ENCODE measurements at regions not wholly inside any gene's neighbourhood (a gene's known extent, or its start where the extent isn't known, plus 50 kb on each side); places are given as distances from the start of the nearest gene placed in this dataset.

DNA sequence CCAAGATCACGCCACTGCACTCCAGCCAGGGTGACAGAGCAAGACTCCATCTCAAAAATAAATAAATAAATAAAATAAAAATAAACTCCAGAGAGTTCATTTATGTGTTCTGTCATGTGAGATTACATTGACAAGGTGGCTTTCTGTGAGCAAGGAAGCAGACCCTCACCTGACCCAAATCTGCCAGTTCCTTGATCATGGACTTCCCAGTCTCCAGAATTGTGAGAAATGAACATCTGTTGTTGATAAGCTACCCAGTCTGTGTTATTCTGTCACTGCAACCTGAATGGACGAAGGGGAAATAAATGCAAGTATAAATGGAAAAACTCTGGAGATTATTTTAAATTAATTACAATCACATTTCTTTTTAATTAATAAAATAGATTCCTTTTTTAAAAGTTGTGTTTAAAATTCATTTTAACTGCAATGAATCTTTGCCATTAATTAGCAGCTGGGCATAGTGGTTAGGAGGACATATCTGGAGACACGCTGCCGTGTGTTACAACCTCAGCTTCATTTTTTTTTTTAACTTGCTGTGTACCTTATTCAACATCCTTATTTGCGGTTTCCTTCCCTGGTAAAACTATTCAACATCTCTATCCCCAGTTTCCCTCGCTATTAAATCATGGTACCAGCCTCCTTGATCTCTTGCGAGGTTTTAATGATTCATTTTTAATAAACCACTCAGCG, 376.4 kb downstream of the CHSY3 start:
- no TSS peak for BruUV-seq (replicated peaks)
- no peaks in the 10 kb centered on the region for H3K79me2 ChIP-seq (ENCODE audit: insufficient read depth, low read length)
- no peaks in the 10 kb centered on the region for H3K36me3 ChIP-seq (ENCODE audit: control insufficient read depth in 1 of 2, insufficient read depth in 2 of 2, low read length in 2 of 2)
- RAD21 ChIA-PET (ENCODE audit: low non-redundant PET in 1 of 2, low total read pairs in 2 of 2, uncharacterized antibody in 2 of 2, unreplicated experiment in 2 of 2), result no interaction called here
- ATAC-seq (no peak), DNase-seq (ENCODE audit: low read depth, low spot score) (no peak)
- no peak overlapping the region for H3K9ac ChIP-seq (ENCODE audit: low read length)
- H3K4me1 ChIP-seq (ENCODE audit: control insufficient read depth in 1 of 2, insufficient read depth in 2 of 2, low read length in 2 of 2), result no peaks in the 10 kb centered on the region
- no peaks in the 10 kb centered on the region for H3K9me2 ChIP-seq (ENCODE audit: insufficient read depth)
- H2AFZ ChIP-seq (ENCODE audit: low read depth, low read length, poor library complexity, severe bottlenecking), result no peak overlapping the region
- no peak overlapping the region for H3K4me3 ChIP-seq (replicated peaks in 1 of 2; ENCODE audit: low read depth in 1 of 2, low read length in 2 of 2)
- H4K20me1 ChIP-seq (ENCODE audit: insufficient read depth), result no peaks in the 10 kb centered on the region
- CTCF ChIA-PET, result no interaction called here
- no peak overlapping the region for H3K27ac ChIP-seq (ENCODE audit: low read depth, low read length)
- intact Hi-C loops (cut with micrococcal nuclease), result no loop called here
- no peak overlapping the region for H3K4me2 ChIP-seq (ENCODE audit: low read length)
- TF ChIP-seq POLR2AphosphoS5 (IDR thresholded peaks at IDR 0.05; ENCODE audit: low read depth, low read length) (no peak), ELF1 (IDR thresholded peaks at IDR 0.05; ENCODE audit: borderline replicate concordance, low read depth) (no peak), SIN3A (IDR thresholded peaks at IDR 0.05; ENCODE audit: low read depth) (no peak), EZH2phosphoT487 (IDR thresholded peaks at IDR 0.05; ENCODE audit: borderline replicate concordance) (no peak), CBX3 (IDR thresholded peaks at IDR 0.05; ENCODE audit: low read depth) (no peak), YY1 (IDR thresholded peaks at IDR 0.05; ENCODE audit: extremely low read depth, insufficient replicate concordance, low read depth, low read length) (no peak)
- POLR2A ChIA-PET, result no interaction called here
- no peaks in the 10 kb centered on the region for H3K27me3 ChIP-seq (ENCODE audit: insufficient read depth, low read length)
- H3K9me3 ChIP-seq (ENCODE audit: control insufficient read depth in 1 of 2, insufficient read depth in 1 of 2, low read depth in 1 of 2, low read length in 2 of 2), result no peaks in the 10 kb centered on the region

DNA sequence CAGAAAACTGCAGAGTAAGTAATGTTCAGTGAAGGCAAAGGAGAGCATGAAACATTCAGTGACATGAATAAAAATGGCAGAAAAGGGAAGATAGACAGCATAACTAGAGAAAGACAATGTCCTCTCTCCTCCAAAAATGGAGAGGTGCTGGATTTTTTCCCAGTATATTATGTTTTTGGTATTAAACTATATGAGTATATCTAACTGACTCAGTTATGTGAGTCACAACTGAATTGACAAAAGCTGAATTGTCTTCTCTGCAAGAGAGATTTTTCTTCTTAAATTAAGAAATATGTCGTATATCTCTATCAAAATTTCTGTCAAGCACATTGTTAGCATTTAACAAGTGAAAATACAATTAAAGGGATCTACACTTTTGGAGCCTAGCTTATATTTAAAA, 375.1 kb downstream of the CHSY3 start:
- ATAC-seq, result no peak
- Histone ChIP-seq H3K4me3 (replicated peaks in 1 of 2; ENCODE audit: low read depth in 1 of 2, low read length in 2 of 2) (no peak overlapping the region), H3K4me1 (ENCODE audit: control insufficient read depth in 1 of 2, insufficient read depth in 2 of 2, low read length in 2 of 2) (no peaks in the 10 kb centered on the region), H2AFZ (ENCODE audit: low read depth, low read length, poor library complexity, severe bottlenecking) (no peak overlapping the region), H3K27ac (ENCODE audit: low read depth, low read length) (no peak overlapping the region), H3K4me2 (ENCODE audit: low read length) (no peak overlapping the region), H3K36me3 (ENCODE audit: control insufficient read depth in 1 of 2, insufficient read depth in 2 of 2, low read length in 2 of 2) (no peaks in the 10 kb centered on the region), H4K20me1 (ENCODE audit: insufficient read depth) (no peaks in the 10 kb centered on the region), H3K9ac (ENCODE audit: low read length) (no peak overlapping the region), H3K79me2 (ENCODE audit: insufficient read depth, low read length) (no peaks in the 10 kb centered on the region), H3K9me2 (ENCODE audit: insufficient read depth) (no peaks in the 10 kb centered on the region), H3K27me3 (ENCODE audit: insufficient read depth, low read length) (no peaks in the 10 kb centered on the region), H3K9me3 (ENCODE audit: control insufficient read depth in 1 of 2, insufficient read depth in 1 of 2, low read depth in 1 of 2, low read length in 2 of 2) (no peaks in the 10 kb centered on the region)
- ChIA-PET CTCF (no interaction called here), POLR2A (no interaction called here), RAD21 (ENCODE audit: low non-redundant PET in 1 of 2, low total read pairs in 2 of 2, uncharacterized antibody in 2 of 2, unreplicated experiment in 2 of 2) (no interaction called here)
- no TSS peak for BruUV-seq (replicated peaks)
- TF ChIP-seq TCF7L2 (IDR thresholded peaks at IDR 0.05; ENCODE audit: borderline replicate concordance, extremely low read depth, insufficient read depth, insufficient read length), result no peak
- no peak for DNase-seq (ENCODE audit: low read depth, low spot score)
- intact Hi-C loops (cut with micrococcal nuclease), result no loop called here

Measured in HCT116 (cell line).